Naive B cell (primary cell): ENCODE measurements at regions not wholly inside any gene's neighbourhood (a gene's known extent, or its start where the extent isn't known, plus 50 kb on each side); places are given as distances from the start of the nearest gene placed in this dataset.

Source experiments
- ATAC-seq, 2 donors: fragments of 150-1000 bp; cut with Tn5 transposase; 2 replicates each; pipeline ENCODE4 v1.10.0; 2021; ENCODE audit warnings: low read depth in 2 of 2, mild to moderate bottlenecking in 2 of 2, moderate library complexity in 2 of 2
- DNase-seq: peaks from one replicate; pipeline ENCODE4 v3.0.0; 2022
- H3K27ac Mint-ChIP-seq, 6 donors: one replicate each; pipeline ENCODE4 v1.8.0; 2020 to 2022; ENCODE audit warnings: mild to moderate bottlenecking in 6 of 6, mixed read lengths in 6 of 6, moderate library complexity in 5 of 6, inconsistent platforms in 2 of 6
- H3K27me3 Mint-ChIP-seq, 3 donors: one replicate each; pipeline ENCODE4 v1.8.0; 2021 to 2022; ENCODE audit warnings: mixed read lengths in 3 of 3, mild to moderate bottlenecking in 1 of 3
- H3K36me3 Mint-ChIP-seq, 2 donors: one replicate each; pipeline ENCODE4 v1.8.0; 2020 to 2022; ENCODE audit warnings: mixed read lengths in 2 of 2, inconsistent platforms in 1 of 2, mild to moderate bottlenecking in 1 of 2
- H3K4me1 Mint-ChIP-seq, 3 donors: one replicate each; pipeline ENCODE4 v1.8.0; 2020 to 2022; ENCODE audit warnings: mixed read lengths in 3 of 3, inconsistent platforms in 1 of 3, mild to moderate bottlenecking in 1 of 3, moderate library complexity in 1 of 3
- H3K4me3 Mint-ChIP-seq, 8 donors: one replicate each; pipeline ENCODE4 v1.8.0; 2020 to 2022; ENCODE audit warnings: mild to moderate bottlenecking in 8 of 8, mixed read lengths in 8 of 8, moderate library complexity in 8 of 8, inconsistent platforms in 2 of 8
- H3K9me3 Mint-ChIP-seq, 7 donors: one replicate each; pipeline ENCODE4 v1.8.0; 2020 to 2022; ENCODE audit warnings: mixed read lengths in 7 of 7, mild to moderate bottlenecking in 5 of 7, inconsistent platforms in 2 of 7, moderate library complexity in 1 of 7

- Mint-ChIP-seq H3K9me3 (peaks cover 0 to 4% (median 0%) of the 10 kb centered on the region in 7 donors), H3K4me3 (no peak overlapping the region)
Observed at GRCh38 chr3:76122007-76122406, 336.7 kb upstream of the ZNF717 start.

GRCh38 chr3:76129441-76129840 is 344.1 kb upstream of the ZNF717 start:
- Mint-ChIP-seq H3K4me1 (no peaks in the 10 kb centered on the region), H3K4me3 (no peak overlapping the region), H3K27ac (no peak overlapping the region), H3K36me3 (no peaks in the 10 kb centered on the region), H3K9me3 (peaks cover 0 to 4% (median 0%) of the 10 kb centered on the region in 7 donors), H3K27me3 (no peaks in the 10 kb centered on the region)
- no peak for DNase-seq
- no peak for ATAC-seq

More at GRCh38 chr3:76122007-76122406, 336.7 kb upstream of the ZNF717 start:
- no peak overlapping the region for H3K27ac Mint-ChIP-seq
- DNase-seq (no peak), ATAC-seq (no peak)
- no peaks in the 10 kb centered on the region for H3K4me1 Mint-ChIP-seq
- H3K36me3 Mint-ChIP-seq = no peaks in the 10 kb centered on the region
- no peaks in the 10 kb centered on the region for H3K27me3 Mint-ChIP-seq

- Mint-ChIP-seq H3K36me3 (no peaks in the 10 kb centered on the region), H3K27ac (no peak overlapping the region), H3K4me3 (no peak overlapping the region), H3K4me1 (no peaks in the 10 kb centered on the region), H3K9me3 (peaks cover 0 to 4% (median 0%) of the 10 kb centered on the region in 7 donors), H3K27me3 (no peaks in the 10 kb centered on the region)
- DNase-seq (no peak), ATAC-seq (no peak)
Observed at GRCh38 chr3:76131396-76132153, 346.2 kb upstream of the ZNF717 start.

GRCh38 chr3:76132154-76132470 is 346.8 kb upstream of the ZNF717 start:
- Mint-ChIP-seq H3K4me1 (no peaks in the 10 kb centered on the region), H3K27ac (no peak overlapping the region), H3K4me3 (no peak overlapping the region), H3K9me3 (peaks cover 0 to 4% (median 0%) of the 10 kb centered on the region in 7 donors), H3K27me3 (no peaks in the 10 kb centered on the region), H3K36me3 (no peaks in the 10 kb centered on the region)
- no peak for ATAC-seq
- DNase-seq = no peak

- no peak for ATAC-seq
- peaks cover 0 to 4% (median 0%) of the 10 kb centered on the region in 7 donors for H3K9me3 Mint-ChIP-seq
- H3K4me1 Mint-ChIP-seq = no peaks in the 10 kb centered on the region
- no peak for DNase-seq
- H3K27me3 Mint-ChIP-seq = no peaks in the 10 kb centered on the region
- H3K4me3 Mint-ChIP-seq = no peak overlapping the region
- H3K36me3 Mint-ChIP-seq = no peaks in the 10 kb centered on the region
- no peak overlapping the region for H3K27ac Mint-ChIP-seq
Observed at GRCh38 chr3:76134166-76134565, 348.8 kb upstream of the ZNF717 start.

GRCh38 chr3:76138921-76139320 is 353.6 kb upstream of the ZNF717 start:
- Mint-ChIP-seq H3K4me3 (no peak overlapping the region), H3K36me3 (no peaks in the 10 kb centered on the region), H3K9me3 (peaks cover 0 to 3% (median 0%) of the 10 kb centered on the region in 7 donors), H3K27me3 (no peaks in the 10 kb centered on the region), H3K4me1 (no peaks in the 10 kb centered on the region), H3K27ac (no peak overlapping the region)
- ATAC-seq (no peak), DNase-seq (no peak)

GRCh38 chr3:76147846-76148245 is 362.5 kb upstream of the ZNF717 start:
- Mint-ChIP-seq H3K27ac (no peak overlapping the region), H3K36me3 (no peaks in the 10 kb centered on the region), H3K9me3 (peaks cover 0 to 10% (median 2%) of the 10 kb centered on the region in 7 donors), H3K4me1 (no peaks in the 10 kb centered on the region), H3K4me3 (no peak overlapping the region), H3K27me3 (no peaks in the 10 kb centered on the region)
- DNase-seq (no peak), ATAC-seq (no peak)

- Mint-ChIP-seq H3K9me3 (peaks cover 0 to 2% (median 0%) of the 10 kb centered on the region in 7 donors), H3K36me3 (no peaks in the 10 kb centered on the region), H3K27me3 (no peaks in the 10 kb centered on the region), H3K4me1 (no peaks in the 10 kb centered on the region), H3K4me3 (no peak overlapping the region), H3K27ac (no peak overlapping the region)
- DNase-seq = no peak
- ATAC-seq = no peak
Observed at GRCh38 chr3:76152028-76152427, 366.7 kb upstream of the ZNF717 start.

- H3K4me1 Mint-ChIP-seq = no peaks in the 10 kb centered on the region
- no peak for DNase-seq
- no peak overlapping the region for H3K4me3 Mint-ChIP-seq
- H3K27ac Mint-ChIP-seq = no peak overlapping the region
- H3K9me3 Mint-ChIP-seq = peaks cover 0 to 13% (median 2%) of the 10 kb centered on the region in 7 donors
- ATAC-seq = no peak
- H3K36me3 Mint-ChIP-seq = no peaks in the 10 kb centered on the region
- H3K27me3 Mint-ChIP-seq = no peaks in the 10 kb centered on the region
Observed at GRCh38 chr3:76161856-76162255, 376.5 kb upstream of the ZNF717 start.

GRCh38 chr3:76171647-76172046 is 386.3 kb upstream of the ZNF717 start:
- ATAC-seq = no peak
- no peak overlapping the region for H3K27ac Mint-ChIP-seq

GRCh38 chr3:76177610-76178009 is 392.3 kb upstream of the ZNF717 start:
- Mint-ChIP-seq H3K27me3 (no peaks in the 10 kb centered on the region), H3K9me3 (peaks cover 1 to 18% (median 8%) of the 10 kb centered on the region in 7 donors)

More at GRCh38 chr3:76171647-76172046, 386.3 kb upstream of the ZNF717 start:
- H3K36me3 Mint-ChIP-seq = no peaks in the 10 kb centered on the region
- peaks cover 3 to 19% (median 5%) of the 10 kb centered on the region in 7 donors for H3K9me3 Mint-ChIP-seq
- no peaks in the 10 kb centered on the region for H3K4me1 Mint-ChIP-seq
- no peak for DNase-seq
- H3K27me3 Mint-ChIP-seq = no peaks in the 10 kb centered on the region
- H3K4me3 Mint-ChIP-seq = no peak overlapping the region

GRCh38 chr3:76178412-76178811 is 393.1 kb upstream of the ZNF717 start:
- ATAC-seq (no peak), DNase-seq (no peak)
- Mint-ChIP-seq H3K9me3 (peaks cover 1 to 16% (median 8%) of the 10 kb centered on the region in 7 donors), H3K36me3 (no peaks in the 10 kb centered on the region), H3K4me3 (no peak overlapping the region), H3K27me3 (no peaks in the 10 kb centered on the region), H3K27ac (no peak overlapping the region), H3K4me1 (no peaks in the 10 kb centered on the region)

More at GRCh38 chr3:76177610-76178009, 392.3 kb upstream of the ZNF717 start:
- no peaks in the 10 kb centered on the region for H3K4me1 Mint-ChIP-seq
- DNase-seq (no peak), ATAC-seq (no peak)
- no peak overlapping the region for H3K4me3 Mint-ChIP-seq
- H3K27ac Mint-ChIP-seq = no peak overlapping the region
- H3K36me3 Mint-ChIP-seq = no peaks in the 10 kb centered on the region

- ATAC-seq (no peak), DNase-seq (no peak)
- no peaks in the 10 kb centered on the region for H3K4me1 Mint-ChIP-seq
- H3K27ac Mint-ChIP-seq = no peak overlapping the region
- no peaks in the 10 kb centered on the region for H3K36me3 Mint-ChIP-seq
- no peak overlapping the region for H3K4me3 Mint-ChIP-seq
- no peaks in the 10 kb centered on the region for H3K27me3 Mint-ChIP-seq
- H3K9me3 Mint-ChIP-seq = peaks cover 2 to 15% (median 7%) of the 10 kb centered on the region in 7 donors
Observed at GRCh38 chr3:76181213-76181612, 395.9 kb upstream of the ZNF717 start.

GRCh38 chr3:76198086-76198485 is 412.7 kb upstream of the ZNF717 start:
- Mint-ChIP-seq H3K4me3 (no peak overlapping the region), H3K27me3 (no peaks in the 10 kb centered on the region), H3K9me3 (peaks cover 3 to 18% (median 5%) of the 10 kb centered on the region in 7 donors), H3K4me1 (no peaks in the 10 kb centered on the region), H3K36me3 (no peaks in the 10 kb centered on the region), H3K27ac (no peak overlapping the region)
- DNase-seq = no peak
- ATAC-seq = no peak
